Fibroblast of mammary gland (primary cell): ENCODE measurements at regions not wholly inside any gene's neighbourhood (a gene's known extent, or its start where the extent isn't known, plus 50 kb on each side); places are given as distances from the start of the nearest gene placed in this dataset.
A peak's percentile ranks its signal among the peaks of the same experiment; 100 is the strongest.

Experiments
- DNase-seq: peaks from one replicate; pipeline ENCODE4 v3.0.0-alpha.2; 2010; ENCODE audit warnings: low read depth
- H3K4me3 ChIP-seq: 2 replicates; pipeline ENCODE4 v1.5.1; 2011; ENCODE audit warnings: low read depth, mild to moderate bottlenecking, low read length, moderate library complexity; ENCODE audit not compliant: control insufficient read depth
- TF ChIP-seq, protein P1 (sequence below): conservative IDR thresholded peaks from 2 replicates; pipeline ENCODE4 v1.5.1; 2011; ENCODE audit warnings: low read depth, low read length, inconsistent platforms; ENCODE audit not compliant: control insufficient read depth, insufficient read depth

DNA sequence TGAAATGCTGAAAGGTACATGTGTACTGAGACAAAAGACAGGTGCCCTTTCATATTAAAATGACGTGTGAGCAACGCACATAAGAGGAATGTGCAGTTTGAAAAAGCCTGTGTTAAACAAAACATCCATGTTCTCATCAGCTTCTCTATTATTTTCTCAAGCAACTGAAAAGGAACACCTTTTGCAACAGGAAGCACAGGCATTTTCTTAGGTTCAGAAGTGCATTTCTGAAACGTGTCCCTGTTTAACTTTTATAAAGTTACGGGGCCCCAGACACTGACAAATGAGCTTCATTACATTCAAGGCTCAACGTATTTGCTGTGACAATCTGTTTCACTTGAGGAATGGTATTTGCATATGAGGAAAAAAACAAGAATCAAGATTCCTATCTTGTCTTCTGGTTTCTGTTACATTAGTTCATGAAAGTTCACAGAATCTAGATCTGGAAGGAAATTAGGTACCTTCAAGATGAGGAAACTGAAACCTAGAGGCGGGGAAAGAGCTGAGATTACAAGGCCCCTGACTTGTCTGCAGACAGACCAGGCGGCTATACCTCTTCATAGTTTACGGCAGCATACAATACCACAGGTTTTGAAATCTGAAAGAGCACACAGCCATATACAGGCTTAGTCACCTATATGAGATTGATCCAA is 431.7 kb downstream of the KLF12 start:
- no peak overlapping the region for H3K4me3 ChIP-seq
- TF ChIP-seq, protein P1, sequence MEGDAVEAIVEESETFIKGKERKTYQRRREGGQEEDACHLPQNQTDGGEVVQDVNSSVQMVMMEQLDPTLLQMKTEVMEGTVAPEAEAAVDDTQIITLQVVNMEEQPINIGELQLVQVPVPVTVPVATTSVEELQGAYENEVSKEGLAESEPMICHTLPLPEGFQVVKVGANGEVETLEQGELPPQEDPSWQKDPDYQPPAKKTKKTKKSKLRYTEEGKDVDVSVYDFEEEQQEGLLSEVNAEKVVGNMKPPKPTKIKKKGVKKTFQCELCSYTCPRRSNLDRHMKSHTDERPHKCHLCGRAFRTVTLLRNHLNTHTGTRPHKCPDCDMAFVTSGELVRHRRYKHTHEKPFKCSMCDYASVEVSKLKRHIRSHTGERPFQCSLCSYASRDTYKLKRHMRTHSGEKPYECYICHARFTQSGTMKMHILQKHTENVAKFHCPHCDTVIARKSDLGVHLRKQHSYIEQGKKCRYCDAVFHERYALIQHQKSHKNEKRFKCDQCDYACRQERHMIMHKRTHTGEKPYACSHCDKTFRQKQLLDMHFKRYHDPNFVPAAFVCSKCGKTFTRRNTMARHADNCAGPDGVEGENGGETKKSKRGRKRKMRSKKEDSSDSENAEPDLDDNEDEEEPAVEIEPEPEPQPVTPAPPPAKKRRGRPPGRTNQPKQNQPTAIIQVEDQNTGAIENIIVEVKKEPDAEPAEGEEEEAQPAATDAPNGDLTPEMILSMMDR, result no peak
- no peak for DNase-seq

DNA sequence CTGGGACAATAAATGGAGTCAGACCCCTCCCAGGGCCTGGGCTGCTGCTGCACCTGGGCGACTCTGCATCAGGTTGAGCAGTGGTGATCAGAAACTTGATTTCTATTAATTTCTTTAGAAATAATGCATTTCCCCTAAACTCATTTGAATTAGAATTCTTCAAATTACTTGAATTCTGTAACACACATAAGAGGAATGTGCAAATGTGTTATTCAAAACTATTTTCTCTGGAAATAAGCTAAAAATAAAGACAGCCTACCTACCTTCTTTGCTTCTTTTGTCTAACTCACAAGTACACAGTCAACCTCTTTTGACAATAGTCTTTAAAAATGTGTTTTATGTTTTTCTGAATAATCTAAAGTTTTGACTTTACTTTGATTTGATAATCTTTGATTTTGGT is 433.0 kb downstream of the KLF12 start:
- H3K4me3 ChIP-seq, result no peak overlapping the region
- no peak for DNase-seq
- TF ChIP-seq, protein P1, result no peak

DNA sequence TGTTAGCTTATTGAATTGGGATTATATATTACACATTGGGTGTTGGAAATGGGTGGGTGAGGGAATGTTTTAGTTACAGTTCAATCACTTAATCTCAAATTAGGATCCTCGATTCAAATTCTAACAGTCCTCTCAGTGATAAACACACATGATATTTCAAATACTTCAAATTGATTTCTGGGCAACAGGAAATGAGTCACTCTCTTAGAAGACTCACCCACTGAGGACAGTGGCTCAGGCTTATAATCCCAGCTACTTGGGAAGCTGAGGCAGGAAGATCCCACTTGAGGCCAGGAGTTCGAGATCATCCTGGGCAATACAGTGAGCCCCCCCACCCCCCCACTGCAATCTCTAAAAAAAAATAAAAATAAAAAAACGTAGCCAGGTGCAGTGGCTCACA is 435.3 kb downstream of the KLF12 start:
- peak; percentile 40 for DNase-seq
- no peak overlapping the region for H3K4me3 ChIP-seq
- TF ChIP-seq, protein P1, result no peak

DNA sequence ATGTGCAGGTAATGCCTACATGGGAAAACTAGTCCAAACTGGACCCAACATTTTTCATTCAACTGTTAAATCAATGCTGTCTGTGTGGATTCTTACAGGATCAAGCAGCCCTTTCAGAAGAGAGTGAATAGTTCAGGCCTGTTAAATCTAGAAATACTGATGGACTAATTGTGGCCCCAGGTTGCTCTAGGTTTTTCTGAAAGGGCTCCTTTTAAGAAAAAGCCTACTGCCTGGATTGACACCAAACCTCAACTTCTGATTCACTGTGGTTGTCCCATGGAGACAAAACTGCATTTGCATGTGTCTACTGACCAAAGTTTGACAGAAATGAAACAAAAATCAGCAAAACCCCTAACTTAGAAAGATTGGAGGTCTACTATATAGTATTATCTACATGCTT is 437.0 kb downstream of the KLF12 start:
- TF ChIP-seq, protein P1, result no peak
- no peak for DNase-seq
- H3K4me3 ChIP-seq, result no peak overlapping the region

DNA sequence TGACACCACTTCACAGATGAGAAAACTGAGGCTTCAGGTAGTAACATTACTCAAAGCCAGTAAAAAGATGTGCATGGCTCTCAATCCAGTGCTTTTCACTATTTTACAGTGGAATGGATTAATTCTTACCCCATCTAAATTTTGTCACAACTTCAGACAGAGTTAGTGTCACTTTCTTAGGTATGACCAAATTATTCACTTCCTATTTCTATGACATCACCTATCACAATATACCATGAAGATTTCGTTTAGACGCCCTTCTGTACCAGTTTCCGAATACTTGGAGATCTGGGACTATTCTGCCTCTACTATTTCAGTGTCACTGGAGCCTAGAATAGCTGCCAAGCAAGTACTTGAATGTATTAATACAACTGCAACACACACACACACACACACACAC is 437.5 kb downstream of the KLF12 start:
- DNase-seq, result no peak
- TF ChIP-seq, protein P1, result no peak
- H3K4me3 ChIP-seq, result no peak overlapping the region

DNA sequence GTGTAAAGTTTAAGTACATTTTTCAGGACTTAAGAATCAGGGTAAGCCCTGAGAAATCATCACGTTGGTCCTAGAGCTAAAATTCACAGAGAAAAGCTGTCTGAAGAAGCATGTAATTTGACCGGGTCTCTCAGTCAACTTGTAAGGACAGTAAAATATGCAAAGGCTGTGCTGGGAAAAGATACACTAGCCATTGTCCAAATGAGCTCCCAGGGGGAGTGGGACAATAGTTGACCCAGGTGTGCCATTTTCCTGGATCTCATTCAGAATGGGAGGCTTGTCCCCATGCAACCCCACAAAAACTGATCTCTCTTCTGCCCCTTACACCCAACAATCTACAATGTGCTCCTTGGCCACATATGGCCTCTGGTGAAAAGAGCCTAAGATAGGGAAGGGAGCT is 437.9 kb downstream of the KLF12 start:
- no peak for DNase-seq
- TF ChIP-seq, protein P1, result no peak

DNA sequence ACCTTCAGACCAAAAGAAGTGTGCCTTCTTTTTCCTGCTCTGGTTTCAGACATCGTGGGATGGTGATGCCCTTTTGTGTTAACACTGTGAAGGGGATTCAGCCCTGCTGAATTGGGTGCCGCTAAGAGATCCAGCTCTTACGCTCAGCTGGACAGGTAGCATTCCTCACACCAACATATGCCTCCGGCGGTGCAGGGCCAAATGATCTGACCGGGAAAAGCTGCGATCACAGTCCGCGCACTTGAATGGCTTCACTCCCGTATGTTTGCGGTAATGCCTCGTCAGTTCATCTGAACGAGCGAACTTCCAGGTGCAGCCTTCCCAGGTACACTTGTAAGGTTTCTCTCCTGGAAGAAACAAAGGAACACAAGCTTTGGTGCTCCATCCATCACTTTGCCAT is 438.9 kb downstream of the KLF12 start:
- TF ChIP-seq, protein P1, result no peak
- no peak overlapping the region for H3K4me3 ChIP-seq
- DNase-seq, result no peak

More for the DNA sequence above, 437.9 kb downstream of the KLF12 start:
- H3K4me3 ChIP-seq, result no peak overlapping the region
